ENCODE measurements at regions not wholly inside any gene's neighbourhood (a gene's known extent, or its start where the extent isn't known, plus 50 kb on each side); places are given as distances from the start of the nearest gene placed in this dataset.

DNA sequence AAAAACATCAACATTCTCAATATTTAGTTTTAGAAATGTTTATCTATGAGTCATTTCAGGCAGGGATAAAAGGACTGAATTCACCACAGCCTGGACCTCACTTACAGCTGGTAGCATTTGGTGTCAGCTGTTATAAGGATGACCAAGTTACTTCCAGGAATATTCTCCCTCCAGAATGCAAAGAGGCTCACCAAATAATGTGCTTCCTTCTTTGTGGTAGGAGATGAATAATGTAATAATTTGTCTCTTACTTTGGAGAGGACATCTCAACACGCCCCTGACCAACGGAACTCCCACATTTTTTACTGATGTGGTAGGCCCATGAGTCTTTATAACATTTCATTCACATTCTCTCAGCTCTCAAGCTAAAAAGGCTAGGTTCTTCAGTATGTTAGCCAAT lies 825.9 kb upstream of the GRAMD2B start:
- Histone ChIP-seq H3K4me1 (ENCODE audit: insufficient read depth, low read length, poor library complexity, severe bottlenecking) (no peaks in the 10 kb centered on the region), H3K79me2 (ENCODE audit: insufficient read depth, low read depth, low read length) (no peaks in the 10 kb centered on the region), H3K9me2 (ENCODE audit: insufficient read depth, low read length) (no peaks in the 10 kb centered on the region), H3K4me2 (ENCODE audit: low read length) (no peak overlapping the region), H3K4me3 (ENCODE audit: low read depth, low read length, poor library complexity, severe bottlenecking) (no peak overlapping the region), H3K36me3 (ENCODE audit: insufficient read depth, low read length) (no peaks in the 10 kb centered on the region), H2AFZ (ENCODE audit: low read length) (no peak overlapping the region), H3K9me3 (ENCODE audit: low read length) (no peaks in the 10 kb centered on the region), H3K27ac (ENCODE audit: low read depth, low read length, poor library complexity, severe bottlenecking) (no peak overlapping the region), H4K20me1 (ENCODE audit: insufficient read depth, low read length) (no peaks in the 10 kb centered on the region)
- TF ChIP-seq EZH2phosphoT487 (IDR thresholded peaks at IDR 0.05; ENCODE audit: borderline replicate concordance, low read depth, low read length) (no peak), CTCF (conservative IDR thresholded peaks at IDR 0.05; ENCODE audit: low read length) (no peak)
- BruUV-seq (replicated peaks), result no TSS peak
- CTCF ChIA-PET (ENCODE audit: unreplicated experiment), result no interaction called here
- POLR2A ChIA-PET, result interaction anchor here (0.6 to 1.2 kb wide), 3 partner anchors 12 to 1358 kb away, joined by 3 to 4 read pairs (median 3); no protein-coding TSS in a partner anchor
- DNase-seq (ENCODE audit: low spot score), result no peak
- intact Hi-C loops (cut with micrococcal nuclease; ENCODE audit: unreplicated experiment), result no loop called here

GRCh38 chr5:125600559-125600958 lies 822.6 kb upstream of the GRAMD2B start:
- CTCF ChIA-PET (ENCODE audit: unreplicated experiment), result no interaction called here
- intact Hi-C loops (cut with micrococcal nuclease; ENCODE audit: unreplicated experiment), result no loop called here
- Histone ChIP-seq H3K4me2 (ENCODE audit: low read length) (no peak overlapping the region), H3K9me2 (ENCODE audit: insufficient read depth, low read length) (no peaks in the 10 kb centered on the region), H2AFZ (ENCODE audit: low read length) (no peak overlapping the region), H3K4me3 (ENCODE audit: low read depth, low read length, poor library complexity, severe bottlenecking) (no peak overlapping the region), H3K79me2 (ENCODE audit: insufficient read depth, low read depth, low read length) (no peaks in the 10 kb centered on the region), H3K4me1 (ENCODE audit: insufficient read depth, low read length, poor library complexity, severe bottlenecking) (no peaks in the 10 kb centered on the region), H4K20me1 (ENCODE audit: insufficient read depth, low read length) (no peaks in the 10 kb centered on the region), H3K27ac (ENCODE audit: low read depth, low read length, poor library complexity, severe bottlenecking) (no peak overlapping the region), H3K9me3 (ENCODE audit: low read length) (no peaks in the 10 kb centered on the region), H3K36me3 (ENCODE audit: insufficient read depth, low read length) (no peaks in the 10 kb centered on the region)
- no TSS peak for BruUV-seq (replicated peaks)
- TF ChIP-seq EZH2phosphoT487 (IDR thresholded peaks at IDR 0.05; ENCODE audit: borderline replicate concordance, low read depth, low read length) (no peak), CTCF (conservative IDR thresholded peaks at IDR 0.05; ENCODE audit: low read length) (no peak)
- DNase-seq (ENCODE audit: low spot score), result no peak
- POLR2A ChIA-PET, result no interaction called here

DNA sequence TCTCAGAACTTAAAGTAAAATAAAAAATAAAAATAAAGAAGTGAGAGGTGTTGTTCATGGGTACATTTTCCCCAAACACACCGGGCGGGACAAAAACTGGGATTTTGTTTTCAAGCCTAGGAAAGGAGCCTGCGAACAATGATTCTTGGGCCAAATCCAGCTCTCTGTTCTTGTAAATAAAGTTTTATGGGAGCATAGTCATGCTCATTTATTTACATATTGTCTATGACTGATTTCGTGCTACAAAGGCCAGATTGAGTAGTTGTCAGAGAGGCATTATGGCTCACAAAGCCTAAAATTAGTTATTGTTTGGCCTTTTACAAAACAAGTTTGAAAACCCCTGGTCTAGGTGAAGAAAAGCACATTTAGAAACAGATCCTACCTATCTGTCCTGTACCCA lies 821.0 kb upstream of the GRAMD2B start:
- intact Hi-C loops (cut with micrococcal nuclease; ENCODE audit: unreplicated experiment), result no loop called here
- H3K4me2 ChIP-seq (ENCODE audit: low read length), result no peak overlapping the region
- H3K27ac ChIP-seq (ENCODE audit: low read depth, low read length, poor library complexity, severe bottlenecking), result no peak overlapping the region
- H4K20me1 ChIP-seq (ENCODE audit: insufficient read depth, low read length), result no peaks in the 10 kb centered on the region
- no peaks in the 10 kb centered on the region for H3K79me2 ChIP-seq (ENCODE audit: insufficient read depth, low read depth, low read length)
- no peaks in the 10 kb centered on the region for H3K9me2 ChIP-seq (ENCODE audit: insufficient read depth, low read length)
- no peaks in the 10 kb centered on the region for H3K36me3 ChIP-seq (ENCODE audit: insufficient read depth, low read length)
- H3K4me1 ChIP-seq (ENCODE audit: insufficient read depth, low read length, poor library complexity, severe bottlenecking), result no peaks in the 10 kb centered on the region
- H3K9me3 ChIP-seq (ENCODE audit: low read length), result no peaks in the 10 kb centered on the region
- POLR2A ChIA-PET, result interaction anchor here (1.2 kb wide), 1 partner anchor 420 kb away, joined by 3 read pairs; no protein-coding TSS in a partner anchor
- no peak overlapping the region for H2AFZ ChIP-seq (ENCODE audit: low read length)
- no peak for DNase-seq (ENCODE audit: low spot score)
- BruUV-seq (replicated peaks), result no TSS peak
- TF ChIP-seq EZH2phosphoT487 (IDR thresholded peaks at IDR 0.05; ENCODE audit: borderline replicate concordance, low read depth, low read length) (no peak), CTCF (conservative IDR thresholded peaks at IDR 0.05; ENCODE audit: low read length) (no peak)
- CTCF ChIA-PET (ENCODE audit: unreplicated experiment), result no interaction called here
- no peak overlapping the region for H3K4me3 ChIP-seq (ENCODE audit: low read depth, low read length, poor library complexity, severe bottlenecking)
